Caco-2 (cell line): ENCODE measurements at regions not wholly inside any gene's neighbourhood (a gene's known extent, or its start where the extent isn't known, plus 50 kb on each side); places are given as distances from the start of the nearest gene placed in this dataset.

Experiments
- BruUV-seq: library from RNA; stranded (reverse); fragments of 400-500 nt; replicated peaks from 2 replicates; lab custom pipeline; 2021; lab: Mats Ljungman, UMichigan
- CTCF ChIA-PET: fragments of 300-600 bp; sonication (Branson Sonifier 250); formaldehyde crosslinking; loops from one replicate; lab custom pipeline; 2022; ENCODE audit warnings: antibody characterized with exemption; lab: Charles Lee
- POLR2A ChIA-PET: fragments of 300-600 bp; sonication (Branson Sonifier 250); formaldehyde crosslinking; loops from one replicate; lab custom pipeline; 2022; ENCODE audit warnings: antibody characterized with exemption; lab: Charles Lee
- DNase-seq, 2 experiments: peaks; one replicate each; pipeline versions ENCODE4 v3.0.0 to v3.0.0-alpha.2; 2020 to 2022
- H3K27me3 ChIP-seq: replicated peaks from 2 replicates; pipeline ENCODE4 v1.6.0; 2011; ENCODE audit warnings: low read length; ENCODE audit not compliant: control insufficient read depth, insufficient read depth
- H3K36me3 ChIP-seq: 2 replicates; pipeline ENCODE4 v1.5.1; 2011; ENCODE audit warnings: low read length; ENCODE audit not compliant: control insufficient read depth, insufficient read depth
- H3K4me1 ChIP-seq: fragments of 250-450 bp; sonication (Bioruptor Pico); 2 replicates; pipeline ENCODE4 v1.5.1; 2020; ENCODE audit warnings: mild to moderate bottlenecking
- H3K4me3 ChIP-seq: 2 replicates; pipeline ENCODE4 v1.5.1; 2011; ENCODE audit warnings: low read depth, mild to moderate bottlenecking, control low read depth, low read length
- H3K9me3 ChIP-seq: fragments of 250-450 bp; sonication (Bioruptor Pico); 2 replicates; pipeline ENCODE4 v1.5.1; 2020; ENCODE audit warnings: mild to moderate bottlenecking, moderate library complexity
- H3K27ac Mint-ChIP-seq: one replicate; pipeline ENCODE4 v1.8.0; 2022; ENCODE audit warnings: mixed read lengths; ENCODE audit not compliant: unreplicated experiment
- H3K27me3 Mint-ChIP-seq: one replicate; pipeline ENCODE4 v1.8.0; 2022; ENCODE audit warnings: mixed read lengths; ENCODE audit not compliant: insufficient read depth, unreplicated experiment
- H3K36me3 Mint-ChIP-seq: one replicate; pipeline ENCODE4 v1.8.0; 2022; ENCODE audit warnings: mild to moderate bottlenecking, mixed read lengths; ENCODE audit not compliant: insufficient read depth, unreplicated experiment
- H3K4me1 Mint-ChIP-seq: one replicate; pipeline ENCODE4 v1.8.0; 2022; ENCODE audit warnings: low read depth, mixed read lengths; ENCODE audit not compliant: unreplicated experiment
- H3K4me3 Mint-ChIP-seq: one replicate; pipeline ENCODE4 v1.8.0; 2022; ENCODE audit warnings: mild to moderate bottlenecking, moderate library complexity, mixed read lengths; ENCODE audit not compliant: unreplicated experiment
- H3K9me3 Mint-ChIP-seq: one replicate; pipeline ENCODE4 v1.8.0; 2022; ENCODE audit warnings: mixed read lengths; ENCODE audit not compliant: unreplicated experiment
- intact Hi-C: fragments of 100-400 bp; cut with micrococcal nuclease; formaldehyde crosslinking; loops from one replicate; pipeline ENCODE4 v1.10.0; 2022; ENCODE audit not compliant: unreplicated experiment
- TF ChIP-seq, protein P1 (sequence below), 2 experiments: fragments of 200-600 bp in 1 of 2; IDR thresholded peaks; 1 replicate in 1 of 2; 2 replicates in 1 of 2; pipeline versions ENCODE4 v1.5.1 to v1.8.0; 2011 to 2022; ENCODE audit warnings: antibody characterized with exemption in 1 of 2, control low read depth in 1 of 2, inconsistent platforms in 1 of 2, low read depth in 1 of 2, low read length in 1 of 2, mild to moderate bottlenecking in 1 of 2, moderate library complexity in 1 of 2; ENCODE audit not compliant: insufficient read depth in 1 of 2, severe bottlenecking in 1 of 2, unreplicated experiment in 1 of 2

DNA sequence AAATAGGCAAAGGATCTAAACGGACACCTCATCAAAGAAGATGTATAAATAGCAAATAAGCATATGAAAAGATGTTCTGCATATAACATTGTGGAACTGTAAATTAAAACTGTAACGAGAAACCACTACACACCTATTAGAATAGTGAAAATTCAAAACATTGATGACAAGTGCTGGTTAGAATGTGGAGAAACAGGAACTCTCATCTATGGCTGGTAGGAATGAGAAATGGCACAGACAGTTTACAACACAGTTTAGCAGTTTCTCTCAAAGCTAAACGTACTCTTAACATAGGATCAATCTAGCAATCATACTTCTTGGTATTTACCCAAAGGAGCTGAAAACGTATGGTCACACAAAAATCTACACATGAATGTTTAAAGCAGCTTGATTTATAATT lies 126.2 kb downstream of the TRIB2 start:
- Histone ChIP-seq H3K4me1 (no peaks in the 10 kb centered on the region), H3K9me3 (no peaks in the 10 kb centered on the region), H3K4me3 (no peak overlapping the region), H3K27me3 (no peaks in the 10 kb centered on the region), H3K36me3 (no peaks in the 10 kb centered on the region)
- no peak overlapping the region for H3K4me3 Mint-ChIP-seq
- ChIA-PET POLR2A (no interaction called here), CTCF (no interaction called here)
- no peaks in the 10 kb centered on the region for H3K36me3 Mint-ChIP-seq
- no peak for DNase-seq
- TF ChIP-seq, protein P1, sequence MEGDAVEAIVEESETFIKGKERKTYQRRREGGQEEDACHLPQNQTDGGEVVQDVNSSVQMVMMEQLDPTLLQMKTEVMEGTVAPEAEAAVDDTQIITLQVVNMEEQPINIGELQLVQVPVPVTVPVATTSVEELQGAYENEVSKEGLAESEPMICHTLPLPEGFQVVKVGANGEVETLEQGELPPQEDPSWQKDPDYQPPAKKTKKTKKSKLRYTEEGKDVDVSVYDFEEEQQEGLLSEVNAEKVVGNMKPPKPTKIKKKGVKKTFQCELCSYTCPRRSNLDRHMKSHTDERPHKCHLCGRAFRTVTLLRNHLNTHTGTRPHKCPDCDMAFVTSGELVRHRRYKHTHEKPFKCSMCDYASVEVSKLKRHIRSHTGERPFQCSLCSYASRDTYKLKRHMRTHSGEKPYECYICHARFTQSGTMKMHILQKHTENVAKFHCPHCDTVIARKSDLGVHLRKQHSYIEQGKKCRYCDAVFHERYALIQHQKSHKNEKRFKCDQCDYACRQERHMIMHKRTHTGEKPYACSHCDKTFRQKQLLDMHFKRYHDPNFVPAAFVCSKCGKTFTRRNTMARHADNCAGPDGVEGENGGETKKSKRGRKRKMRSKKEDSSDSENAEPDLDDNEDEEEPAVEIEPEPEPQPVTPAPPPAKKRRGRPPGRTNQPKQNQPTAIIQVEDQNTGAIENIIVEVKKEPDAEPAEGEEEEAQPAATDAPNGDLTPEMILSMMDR (IDR thresholded peaks at IDR 0.05; ENCODE audit: insufficient read depth in 1 of 2, low read depth in 1 of 2, low read length in 1 of 2, severe bottlenecking in 1 of 2, unreplicated experiment in 1 of 2) = no peak
- intact Hi-C loops = no loop called here
- H3K27ac Mint-ChIP-seq = no peak overlapping the region
- peaks cover 13% of the 10 kb centered on the region for H3K27me3 Mint-ChIP-seq
- no peaks in the 10 kb centered on the region for H3K4me1 Mint-ChIP-seq
- H3K9me3 Mint-ChIP-seq = peaks cover 10% of the 10 kb centered on the region
- BruUV-seq = no TSS peak

DNA sequence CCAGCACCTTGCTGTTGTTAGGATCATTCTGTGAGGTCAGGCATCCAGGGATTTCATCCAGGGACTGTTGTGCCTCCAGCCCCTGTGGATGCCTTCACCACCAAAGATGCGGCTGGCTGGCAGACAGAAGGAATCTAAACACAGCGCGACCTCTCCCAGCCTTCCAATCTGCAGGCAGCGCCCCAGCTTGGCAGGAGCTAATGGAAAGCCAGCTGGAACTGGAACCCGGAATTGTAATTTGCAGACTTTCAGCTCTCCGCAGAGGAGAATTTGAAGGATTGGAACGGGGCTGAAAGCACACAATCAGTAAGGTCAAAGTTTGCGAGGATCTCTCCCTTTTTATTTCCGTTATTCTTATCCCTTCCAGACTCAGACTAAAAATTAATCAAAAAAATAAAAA lies 127.8 kb downstream of the TRIB2 start:
- no peaks in the 10 kb centered on the region for H3K36me3 Mint-ChIP-seq
- no peaks in the 10 kb centered on the region for H3K36me3 ChIP-seq
- no peak overlapping the region for H3K4me3 ChIP-seq
- ChIA-PET POLR2A (no interaction called here), CTCF (no interaction called here)
- peaks cover 10% of the 10 kb centered on the region for H3K9me3 Mint-ChIP-seq
- DNase-seq = no peak
- TF ChIP-seq, protein P1 (IDR thresholded peaks at IDR 0.05; ENCODE audit: insufficient read depth in 1 of 2, low read depth in 1 of 2, low read length in 1 of 2, severe bottlenecking in 1 of 2, unreplicated experiment in 1 of 2) = no peak
- H3K4me3 Mint-ChIP-seq = no peak overlapping the region
- no peaks in the 10 kb centered on the region for H3K27me3 ChIP-seq
- H3K4me1 Mint-ChIP-seq = no peaks in the 10 kb centered on the region
- H3K4me1 ChIP-seq = no peaks in the 10 kb centered on the region
- no TSS peak for BruUV-seq
- no peak overlapping the region for H3K27ac Mint-ChIP-seq
- H3K27me3 Mint-ChIP-seq = peaks cover 15% of the 10 kb centered on the region
- no peaks in the 10 kb centered on the region for H3K9me3 ChIP-seq
- intact Hi-C loops = no loop called here

DNA sequence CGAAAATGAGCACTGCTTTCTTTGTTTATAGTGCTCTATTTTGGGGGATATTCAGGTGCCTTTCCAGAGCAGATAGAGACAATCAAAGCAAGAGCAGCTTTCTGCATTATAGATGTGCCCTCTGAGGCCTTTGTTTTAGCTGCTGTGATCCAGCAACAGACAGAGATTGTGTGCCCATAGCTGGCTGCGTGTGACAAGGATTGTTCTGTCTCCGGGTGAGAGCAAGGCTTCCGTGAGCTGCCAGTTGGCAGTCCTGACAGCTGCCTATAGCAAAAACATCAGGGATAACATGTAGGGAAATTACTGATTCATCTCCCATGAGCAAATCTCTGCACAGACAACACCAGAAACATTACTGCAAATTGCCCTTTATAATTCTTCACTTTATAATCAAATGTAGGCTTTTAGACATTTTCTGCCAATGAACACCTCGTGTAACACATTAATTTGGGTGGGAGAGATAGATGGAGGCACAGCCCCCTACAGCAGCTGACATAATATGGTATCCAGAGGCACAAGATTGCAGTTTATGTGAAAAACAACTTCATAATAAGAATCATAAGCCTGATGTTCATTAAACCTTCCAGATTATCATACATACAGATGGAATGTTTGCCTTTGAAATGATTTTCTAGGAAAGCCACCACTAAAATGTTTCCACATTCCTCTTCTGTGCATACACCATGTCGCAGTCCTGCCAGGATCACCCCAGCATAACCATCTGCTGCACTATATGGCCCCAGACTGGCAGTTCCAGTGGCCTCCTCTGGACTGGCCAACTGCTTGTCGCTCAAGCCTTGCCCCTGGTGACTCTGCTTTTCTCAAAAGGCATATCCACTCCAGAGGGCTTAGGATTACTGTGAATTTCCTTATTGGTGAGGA lies 131.2 kb downstream of the TRIB2 start:
- Mint-ChIP-seq H3K36me3 (no peaks in the 10 kb centered on the region), H3K27me3 (peaks cover 12% of the 10 kb centered on the region), H3K4me1 (no peaks in the 10 kb centered on the region), H3K27ac (no peak overlapping the region), H3K9me3 (peaks cover 7% of the 10 kb centered on the region), H3K4me3 (no peak overlapping the region)
- Histone ChIP-seq H3K36me3 (no peaks in the 10 kb centered on the region), H3K9me3 (peaks cover 2% of the 10 kb centered on the region; the same call in 1 of the 2 replicates), H3K4me1 (no peaks in the 10 kb centered on the region), H3K4me3 (no peak overlapping the region), H3K27me3 (no peaks in the 10 kb centered on the region)
- POLR2A ChIA-PET = no interaction called here
- DNase-seq = no peak
- intact Hi-C loops = no loop called here
- BruUV-seq = no TSS peak
- CTCF ChIA-PET = interaction anchor here (0.6 kb wide), 1 partner anchor 344 kb away, joined by 3 read pairs; no protein-coding TSS in a partner anchor
- TF ChIP-seq, protein P1 (IDR thresholded peaks at IDR 0.05; ENCODE audit: insufficient read depth in 1 of 2, low read depth in 1 of 2, low read length in 1 of 2, severe bottlenecking in 1 of 2, unreplicated experiment in 1 of 2) = no peak
